COLO668 (cell line): ENCODE measurements at regions not wholly inside any gene's neighbourhood (a gene's known extent, or its start where the extent isn't known, plus 50 kb on each side); places are given as distances from the start of the nearest gene placed in this dataset.
"Not testable (repeated sequence)": the region's sequence is repeated elsewhere in the genome, so short reads cannot be mapped to it uniquely, and the experiment has no call there.

Experiments
- DNase-seq: peaks from one replicate; lab custom pipeline; 2025; ENCODE audit not compliant: unreplicated experiment; lab: John Stamatoyannopoulos, UW

DNA sequence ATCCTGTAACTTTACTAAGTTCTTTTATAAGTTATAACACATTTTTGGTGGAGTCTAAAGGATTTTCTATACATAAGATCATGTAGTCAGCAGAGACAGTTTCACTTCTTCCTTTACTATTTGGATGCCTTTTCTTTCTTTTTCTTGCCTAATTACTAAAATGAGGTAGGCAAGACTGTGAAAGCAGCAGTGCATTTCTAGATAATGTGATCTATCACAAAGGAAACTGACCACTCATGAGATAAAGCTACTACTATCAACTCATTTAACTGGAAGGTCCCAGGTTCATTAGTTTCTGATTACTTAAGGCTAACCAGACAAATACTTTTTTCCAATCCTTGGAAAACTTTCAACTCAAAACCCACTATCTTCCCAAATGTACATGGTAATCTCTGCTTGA lies 196.2 kb upstream of the E2F8 start:
- DNase-seq = no peak

DNA sequence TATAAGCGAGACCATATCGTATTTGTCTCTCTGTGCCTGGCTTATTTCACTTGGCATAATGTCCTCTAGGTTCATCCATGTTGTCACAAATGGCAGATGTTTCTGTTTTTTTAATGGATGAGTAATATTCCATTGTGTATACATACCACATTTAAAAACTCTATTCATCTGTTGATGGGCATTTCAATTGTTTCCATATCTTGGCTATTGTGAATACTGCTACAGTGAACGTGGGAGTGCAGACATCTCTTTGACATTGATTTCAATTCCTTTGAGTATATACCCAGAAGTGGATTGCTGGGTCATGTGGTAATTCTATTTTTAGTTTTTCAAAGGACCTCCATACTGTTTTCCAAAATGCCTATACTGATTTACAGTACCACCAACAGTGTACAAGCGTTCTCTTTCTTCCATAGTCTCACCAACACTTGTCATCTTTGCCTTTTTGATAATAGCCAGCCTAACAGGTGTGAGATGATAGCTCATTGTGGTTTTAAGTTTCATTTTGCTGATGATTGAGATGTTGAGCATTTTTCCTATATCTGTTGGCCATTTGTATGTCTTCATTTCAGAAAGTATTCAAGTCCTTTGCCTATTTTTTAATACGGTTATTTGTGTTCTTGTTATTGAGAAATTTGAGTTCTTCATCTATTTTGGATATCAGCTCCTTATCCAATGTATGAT lies 194.7 kb upstream of the E2F8 start:
- DNase-seq = no peak

DNA sequence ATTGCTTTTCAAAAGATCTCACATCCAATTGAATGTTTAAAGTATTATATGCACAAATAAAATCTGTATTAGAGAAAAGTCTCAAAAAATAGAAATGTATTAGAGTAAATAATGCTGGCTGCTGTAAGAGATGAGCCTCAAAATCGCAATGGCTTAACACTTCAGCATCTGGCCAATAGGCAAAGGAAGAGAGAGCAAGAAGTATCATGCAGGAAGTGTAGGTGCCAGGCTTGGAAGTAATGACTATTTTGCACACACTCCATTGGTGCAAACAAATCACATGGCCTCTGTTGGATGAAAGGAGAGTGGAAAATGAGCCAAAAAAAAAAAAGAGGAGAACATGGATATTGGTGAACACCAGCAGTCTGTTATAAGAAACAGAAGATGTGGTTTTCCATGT lies 193.0 kb upstream of the E2F8 start:
- no peak for DNase-seq

DNA sequence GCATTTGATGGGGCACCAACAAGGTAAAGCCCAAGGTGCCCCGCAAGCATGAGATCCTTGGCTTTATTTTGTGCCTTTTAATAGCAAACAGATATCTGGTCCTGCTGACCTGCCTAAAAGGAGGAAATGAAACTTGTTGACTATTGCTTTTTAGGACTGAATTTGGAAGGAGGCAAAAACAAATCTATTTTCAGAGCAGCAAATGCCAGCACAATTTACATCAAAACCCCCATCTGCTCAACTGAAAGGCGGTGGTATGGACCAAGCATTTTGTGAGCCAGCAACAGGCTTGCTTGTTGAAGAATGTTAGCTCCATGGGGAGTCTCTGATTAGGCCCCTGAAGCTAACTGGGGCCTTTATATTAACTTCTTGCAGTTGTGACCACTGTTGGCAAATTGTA lies 192.6 kb upstream of the E2F8 start:
- DNase-seq = no peak

DNA sequence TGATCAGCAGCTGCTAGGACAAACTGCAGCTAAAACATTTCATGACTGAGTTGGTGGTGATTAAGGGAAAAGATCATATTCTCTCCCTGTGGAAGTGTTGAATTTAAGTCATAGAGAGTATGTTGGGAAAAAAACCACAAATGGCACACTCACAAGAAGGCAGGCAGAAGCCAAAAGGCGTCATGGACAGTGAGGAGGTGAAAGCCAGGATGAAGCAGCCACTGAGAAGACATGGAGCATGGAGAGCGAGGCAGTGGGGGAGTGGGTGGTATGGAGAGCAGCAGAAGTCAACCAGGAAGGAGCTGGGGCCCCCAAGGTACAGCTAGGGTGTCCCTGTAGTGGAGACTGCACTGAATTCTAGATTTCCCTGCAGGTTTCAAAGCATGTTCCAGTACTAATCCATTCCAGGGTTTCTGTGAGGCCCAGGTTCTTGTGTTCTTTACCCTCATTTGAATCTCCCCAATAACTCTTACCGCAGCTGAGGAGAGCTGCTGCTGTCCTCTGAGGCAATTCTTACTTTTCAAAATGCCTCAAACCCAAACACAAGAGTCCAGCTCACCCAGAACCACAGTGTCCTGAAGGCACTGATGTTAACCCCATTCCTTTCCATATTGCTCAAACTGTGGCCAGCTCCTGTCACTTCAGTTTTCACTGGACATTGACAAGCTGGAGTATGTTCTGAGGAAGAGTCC lies 191.8 kb upstream of the E2F8 start:
- DNase-seq = no peak

DNA sequence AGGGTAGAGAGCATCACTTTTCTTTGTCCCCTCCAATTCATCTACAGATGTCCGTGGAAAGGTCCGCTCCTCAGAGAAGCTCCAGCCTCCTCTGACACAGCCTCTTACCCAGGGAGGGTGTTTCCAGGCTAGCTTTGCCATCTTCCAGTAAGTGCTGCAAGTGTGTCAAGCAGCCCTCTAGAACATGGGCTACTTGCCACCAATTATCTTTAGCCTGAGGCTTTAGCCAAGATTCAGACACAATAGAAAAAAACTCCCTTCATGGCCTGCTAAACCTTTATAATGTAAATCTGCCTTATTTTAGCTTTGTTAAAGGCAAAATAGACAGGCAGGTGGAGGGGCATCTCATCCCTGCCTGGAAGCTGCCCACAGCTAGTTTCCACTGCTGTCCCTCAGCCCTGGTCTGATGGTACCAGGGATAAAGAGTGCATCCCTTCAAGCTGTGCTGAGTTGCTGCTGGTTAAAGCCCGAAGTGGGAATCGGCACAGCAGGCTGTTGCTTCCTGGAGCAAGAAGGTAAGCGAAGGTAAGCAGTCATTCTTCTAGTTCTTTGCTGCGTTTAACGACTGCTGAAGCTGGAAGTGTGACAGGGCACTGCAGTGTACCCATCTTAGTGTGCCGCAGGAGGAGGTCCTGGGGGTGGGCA lies 190.1 kb upstream of the E2F8 start:
- DNase-seq = no peak

DNA sequence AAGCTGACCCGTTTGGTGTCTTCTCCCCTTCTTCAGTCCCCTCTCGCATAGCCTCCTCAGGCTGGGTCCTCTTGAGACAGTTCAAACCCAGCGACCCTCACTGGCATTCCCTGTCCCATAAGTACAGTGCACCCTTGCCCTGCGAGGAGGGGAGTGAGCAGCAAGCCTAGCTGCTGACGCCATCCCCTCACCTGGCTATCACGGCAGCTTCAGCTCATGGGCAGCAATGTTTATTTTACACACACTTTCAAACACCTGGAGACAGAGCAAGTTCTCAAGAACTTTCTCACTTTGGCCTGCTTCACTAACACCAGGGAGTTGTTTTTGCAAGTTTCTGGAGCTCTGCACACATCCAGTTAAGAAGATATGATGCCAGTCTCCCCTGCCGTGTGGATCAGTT lies 189.6 kb upstream of the E2F8 start:
- no peak for DNase-seq

DNA sequence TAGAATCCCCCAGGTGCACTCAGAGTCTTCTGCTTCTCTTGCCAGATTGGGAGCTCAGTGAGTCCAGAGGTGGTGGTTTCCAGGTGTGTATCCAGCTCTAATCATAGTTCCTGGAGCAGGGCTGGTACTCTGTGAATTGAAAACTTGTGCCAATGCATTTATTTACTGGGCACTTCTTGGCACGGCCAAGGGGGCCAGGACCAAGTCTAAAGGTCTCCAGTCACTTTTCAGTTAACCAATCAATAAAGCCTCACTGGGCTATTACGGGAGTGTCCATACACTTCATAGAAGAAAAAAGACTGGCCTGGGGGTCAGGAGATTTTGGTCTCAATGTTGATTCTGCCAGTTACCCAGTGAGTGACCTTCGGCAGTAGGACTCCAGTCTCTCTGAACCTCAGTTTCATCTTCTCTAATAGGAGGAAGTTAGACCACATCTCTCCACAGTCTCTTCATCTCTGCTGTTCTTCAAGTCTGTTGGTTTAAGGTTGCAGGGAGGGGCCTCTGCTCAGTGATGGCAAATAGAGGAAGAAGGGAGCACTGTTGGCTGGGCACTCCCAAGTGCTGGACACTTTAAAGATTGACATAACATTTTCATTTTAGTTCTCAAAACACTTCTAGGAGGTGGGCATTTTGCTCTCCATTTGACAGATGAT lies 188.5 kb upstream of the E2F8 start:
- no peak for DNase-seq

DNA sequence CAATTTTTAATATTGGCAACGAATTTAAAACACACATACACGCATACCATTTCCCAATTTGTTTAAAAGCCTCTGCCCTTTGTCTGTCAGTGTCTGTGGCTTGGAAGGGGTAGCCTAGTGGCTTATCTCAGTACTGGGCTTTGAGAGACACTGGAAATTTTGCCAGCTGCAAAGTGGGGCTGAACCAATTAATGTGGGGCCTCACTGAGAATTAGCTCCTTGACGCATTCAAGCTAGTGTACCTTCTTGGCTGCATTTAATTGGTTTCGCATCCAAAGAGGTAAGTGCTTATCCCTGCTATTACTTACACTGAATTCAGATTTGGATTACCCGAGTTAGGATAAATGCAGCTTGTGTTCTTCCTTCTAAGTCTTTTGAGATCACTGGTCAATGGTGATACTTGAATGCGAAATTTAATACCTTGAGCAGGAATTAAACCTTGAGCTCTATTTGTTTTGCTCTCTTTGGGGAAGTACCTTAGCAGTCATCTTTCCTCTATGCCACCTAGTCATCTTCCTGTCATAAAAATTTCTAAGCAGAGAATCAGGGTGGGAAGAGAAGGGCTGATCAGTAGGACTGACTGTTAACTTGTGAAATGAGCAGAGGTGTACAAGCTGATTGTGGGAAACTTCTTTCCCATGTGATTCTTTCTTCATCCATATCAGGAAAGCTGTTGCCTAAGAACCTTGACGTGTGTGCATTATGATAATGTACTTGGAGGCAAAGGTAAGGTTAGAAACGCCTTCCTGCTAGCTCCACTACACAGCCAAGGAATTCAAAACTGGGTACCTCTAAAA lies 187.7 kb upstream of the E2F8 start:
- DNase-seq = no peak

DNA sequence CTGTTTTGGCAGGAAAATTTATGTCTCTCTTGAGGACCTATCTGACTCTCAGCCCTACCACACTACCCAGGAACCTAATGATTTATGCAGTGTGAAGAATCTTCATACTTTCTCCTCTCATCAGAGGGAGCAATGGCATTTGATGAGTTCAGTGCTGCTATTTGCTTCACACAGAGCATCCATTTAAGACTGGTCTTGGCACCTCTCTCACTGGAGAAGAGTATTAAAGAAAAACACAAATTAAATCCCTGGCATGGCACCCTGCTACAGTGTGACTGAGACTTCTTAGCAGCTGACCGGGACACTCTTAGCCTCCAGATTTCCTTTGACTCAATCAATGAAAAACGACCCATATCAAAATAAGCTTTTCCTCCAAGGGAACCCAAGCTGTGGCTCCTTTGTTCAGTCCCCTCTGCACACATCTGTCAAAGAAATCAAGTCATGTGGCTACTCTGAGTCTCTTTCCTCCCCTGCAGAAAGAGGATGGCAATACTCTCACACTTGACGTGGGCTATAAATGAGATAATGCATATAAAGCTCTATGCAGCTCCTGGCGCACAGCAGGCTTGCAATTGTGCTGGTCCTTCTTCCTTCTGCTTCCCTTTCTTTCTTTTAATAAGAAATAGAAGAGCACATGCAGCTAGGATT lies 186.1 kb upstream of the E2F8 start:
- DNase-seq = no peak

DNA sequence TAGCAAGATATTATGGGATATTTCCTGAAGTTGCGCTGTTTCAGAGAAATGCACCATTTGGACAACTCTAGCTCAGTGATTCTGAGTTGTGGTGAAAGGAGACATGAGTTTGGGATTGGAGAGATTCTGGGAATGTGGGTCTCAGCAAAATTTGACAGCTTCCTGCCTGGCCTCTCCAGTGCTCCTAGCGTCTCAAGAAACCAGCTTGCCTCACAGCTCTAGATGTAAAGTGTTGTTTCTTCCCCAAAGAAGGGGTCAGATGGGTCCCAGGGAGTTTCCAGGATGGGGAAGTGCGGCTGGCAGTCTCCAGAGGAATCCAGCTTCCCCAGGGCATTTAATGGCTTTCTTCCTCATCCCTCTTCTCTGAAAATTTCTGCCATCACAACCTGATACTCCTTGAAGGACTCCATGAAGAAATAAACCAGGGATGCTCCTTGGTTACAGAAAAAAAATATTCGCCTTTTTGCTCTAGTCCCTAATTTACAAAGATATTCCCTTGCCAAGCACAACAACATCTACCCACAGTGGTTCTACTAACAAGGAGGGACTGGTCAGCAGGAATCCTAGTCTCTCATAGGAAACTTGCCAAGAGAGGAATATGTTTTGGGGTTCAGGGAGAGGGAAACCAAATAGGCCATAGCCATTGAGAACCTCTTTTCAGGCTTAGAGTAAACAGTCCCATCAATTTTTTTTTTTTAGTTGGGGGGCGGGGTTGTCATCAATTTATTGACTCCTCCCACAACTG lies 185.4 kb upstream of the E2F8 start:
- DNase-seq = no peak

DNA sequence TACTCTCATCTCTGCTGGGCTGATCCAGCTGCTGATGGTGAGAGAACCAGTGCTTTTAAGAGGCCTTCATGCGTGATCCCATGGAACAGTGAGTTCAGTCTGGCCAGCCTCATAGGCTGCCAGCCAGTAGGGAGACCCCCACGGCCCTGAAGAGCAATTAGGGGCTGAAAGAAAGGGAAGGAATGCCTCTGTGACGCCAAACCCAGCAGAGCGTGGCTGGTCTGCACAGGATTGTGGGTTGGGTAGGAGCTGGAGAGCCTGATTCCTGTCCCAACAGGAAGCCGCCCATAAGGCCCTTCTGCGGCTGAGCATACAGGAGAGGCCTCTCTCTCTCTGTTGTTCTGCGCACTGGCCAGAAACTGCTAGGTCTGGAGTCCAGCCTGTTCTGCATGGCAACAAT lies 181.5 kb upstream of the E2F8 start:
- no peak for DNase-seq

DNA sequence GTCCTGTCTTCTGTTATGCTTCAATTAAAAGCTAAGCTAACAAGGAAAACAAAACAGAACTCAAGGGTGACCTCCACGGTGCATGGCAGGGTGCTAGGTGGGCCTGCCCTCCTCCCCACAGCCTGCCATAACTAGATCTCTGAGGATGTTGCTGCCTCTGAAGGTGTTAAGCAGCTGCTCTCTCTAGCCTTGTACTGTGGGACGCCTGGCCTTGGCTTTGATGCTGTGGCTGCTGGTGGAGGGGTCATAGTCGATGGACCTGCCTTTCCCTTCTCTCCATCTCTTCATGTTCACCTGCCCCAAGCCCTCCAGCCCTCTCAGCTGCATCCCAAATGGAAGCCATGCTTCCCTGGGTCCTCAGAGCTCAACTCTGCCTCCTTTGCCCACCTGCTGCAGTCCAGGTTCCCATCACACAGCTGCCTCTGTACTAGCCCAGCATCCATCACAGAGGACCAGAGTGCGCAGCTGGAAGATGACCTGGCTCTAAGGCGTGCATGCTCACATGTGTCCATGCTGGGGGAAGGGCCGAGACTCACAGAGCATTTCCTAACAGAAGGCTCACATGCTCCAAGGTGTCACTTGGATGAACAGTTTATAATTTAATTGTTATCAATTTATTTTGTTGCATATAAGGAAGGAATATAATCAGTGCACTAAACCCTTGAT lies 180.3 kb upstream of the E2F8 start:
- peak; percentile 14 for DNase-seq

DNA sequence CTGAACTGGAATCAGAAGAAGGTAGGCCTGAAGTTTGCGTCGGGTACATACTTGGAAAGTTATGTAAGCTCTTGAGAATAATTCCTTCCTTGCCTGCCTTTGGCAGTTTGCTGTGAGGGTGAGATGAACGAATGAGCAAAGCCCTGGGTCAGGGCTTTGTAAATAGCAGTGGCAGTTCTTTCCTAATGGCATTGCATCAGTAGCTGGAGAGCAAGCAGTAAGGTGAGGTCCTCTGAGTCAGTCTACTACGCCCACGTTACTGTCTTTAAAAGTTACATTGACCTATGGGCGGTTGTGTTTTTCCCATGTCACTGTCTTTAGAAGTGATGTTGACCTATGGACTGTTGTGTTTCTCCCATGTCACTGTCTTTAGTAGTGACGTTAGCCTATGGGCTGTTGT lies 179.1 kb upstream of the E2F8 start:
- no peak for DNase-seq

DNA sequence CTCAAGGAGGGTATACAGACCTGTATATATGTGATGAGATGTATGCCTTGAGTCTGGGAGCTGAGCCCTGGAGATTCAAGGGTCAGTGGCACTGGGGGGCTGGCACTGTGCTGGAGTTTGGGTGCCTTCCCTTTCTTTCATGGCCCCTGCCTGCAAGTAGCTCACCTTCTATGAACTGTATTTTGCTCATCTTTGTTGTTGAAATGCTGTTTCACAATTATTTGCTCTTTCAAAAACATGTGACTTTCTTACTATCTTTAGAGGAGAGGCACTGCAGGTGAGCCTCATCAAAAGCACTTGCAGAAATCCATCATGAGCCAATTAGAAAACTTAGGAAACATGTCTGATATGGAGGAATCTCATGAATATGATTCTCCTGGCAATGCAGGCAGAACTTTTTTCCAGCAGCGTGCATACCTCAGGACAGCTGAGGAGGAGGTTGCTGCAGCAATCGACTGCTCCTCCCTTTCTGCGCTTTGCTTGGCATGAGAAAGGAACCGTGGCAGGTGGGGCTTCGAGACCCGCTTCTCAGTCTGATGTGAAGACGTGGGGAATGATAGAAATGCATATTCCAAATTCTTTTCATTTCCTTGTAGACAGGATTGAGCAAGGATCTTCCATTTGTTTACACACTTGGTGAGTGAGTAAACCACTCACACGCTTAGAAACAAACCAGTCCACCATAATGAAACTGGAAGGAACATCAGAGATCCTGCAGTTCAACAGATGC lies 178.4 kb upstream of the E2F8 start:
- no peak for DNase-seq

DNA sequence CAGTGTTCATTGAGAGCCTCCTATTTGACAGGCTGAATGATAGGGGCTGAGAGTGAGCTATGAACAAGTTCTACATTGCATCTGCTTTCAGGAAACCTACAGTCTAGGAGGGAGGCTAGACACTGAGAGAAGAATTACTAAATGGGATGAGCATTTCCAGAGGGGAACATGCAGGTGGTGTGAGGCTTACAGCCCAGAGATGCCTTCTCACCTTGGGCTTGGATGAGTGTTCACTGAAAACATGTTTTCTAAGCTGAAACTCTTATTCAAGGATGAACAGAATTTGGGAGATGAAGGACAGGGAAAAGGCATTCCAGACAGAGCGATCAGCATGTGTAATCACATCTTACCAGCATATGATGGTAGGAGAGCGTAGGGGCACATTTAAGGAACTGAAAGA lies 177.5 kb upstream of the E2F8 start:
- no peak for DNase-seq

DNA sequence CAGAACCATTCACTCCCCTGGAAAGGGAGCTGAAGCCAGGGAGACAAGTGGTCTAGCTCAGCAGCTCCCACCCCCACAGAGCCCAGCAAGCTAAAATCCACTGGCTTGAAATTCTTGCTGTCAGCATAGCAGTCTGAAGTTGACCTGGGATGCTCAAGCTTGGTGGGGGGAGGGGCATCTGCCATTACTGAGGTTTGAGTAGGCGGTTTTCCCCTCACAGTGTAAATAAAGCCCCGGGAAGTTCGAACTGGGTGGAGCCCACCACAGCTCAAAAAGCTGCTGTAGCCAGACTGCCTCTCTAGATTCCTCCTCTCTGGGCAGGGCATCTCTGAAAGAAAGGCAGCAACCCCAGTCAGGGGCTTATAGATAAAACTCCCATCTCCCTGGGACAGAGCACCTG lies 171.3 kb upstream of the E2F8 start:
- not testable (repeated sequence) for DNase-seq

DNA sequence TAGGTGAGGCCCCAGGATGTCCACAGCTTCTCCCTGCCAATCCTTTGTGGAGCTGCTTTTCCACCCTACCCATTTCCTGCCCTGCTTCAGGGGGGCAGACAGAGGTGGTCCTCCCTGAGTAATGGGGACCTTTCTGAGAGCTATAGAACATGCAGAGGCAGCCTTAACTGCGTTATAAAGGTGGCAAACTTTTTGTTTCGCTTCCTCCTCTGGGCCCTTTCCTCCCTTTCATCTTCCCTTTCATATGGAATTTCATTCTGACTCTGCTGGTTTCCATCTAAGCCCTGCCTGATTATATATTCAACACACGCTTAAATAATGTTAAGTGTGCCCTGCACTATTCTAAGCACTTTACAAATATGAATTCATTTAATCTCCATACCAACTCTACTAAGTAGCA lies 169.3 kb upstream of the E2F8 start:
- no peak for DNase-seq

DNA sequence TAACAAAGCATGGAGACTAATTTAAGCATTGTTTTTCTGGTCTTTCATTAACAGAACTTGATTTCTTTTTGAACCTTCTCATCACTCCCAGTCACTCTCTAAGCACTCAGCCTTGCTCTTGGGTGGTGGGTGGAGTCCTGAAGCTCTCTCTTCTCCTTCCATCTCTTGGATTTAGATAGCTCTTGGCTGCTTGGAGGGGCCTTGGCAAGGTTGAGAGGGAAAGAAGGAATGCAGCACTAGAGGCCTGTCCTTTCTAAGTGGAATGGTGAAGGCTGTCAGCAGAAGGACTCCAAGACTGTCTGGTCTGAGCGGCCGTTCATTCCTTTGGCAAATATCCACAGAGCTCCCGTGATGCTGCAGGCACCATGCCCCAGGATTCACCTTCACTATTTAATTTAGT lies 168.6 kb upstream of the E2F8 start:
- DNase-seq = no peak
